IPS DF 4.7 (cell line): ENCODE measurements at regions not wholly inside any gene's neighbourhood (a gene's known extent, or its start where the extent isn't known, plus 50 kb on each side); places are given as distances from the start of the nearest gene placed in this dataset.

ENCODE experiments used
- DNase-seq: peaks from one replicate; pipeline ENCODE4 v3.0.0-alpha.2; 2013; ENCODE audit warnings: low spot score; ENCODE audit errors: extremely low read depth

GRCh38 chr21:15520811-15521643, 208.8 kb upstream of the USP25 start:
- DNase-seq: no peak

DNA sequence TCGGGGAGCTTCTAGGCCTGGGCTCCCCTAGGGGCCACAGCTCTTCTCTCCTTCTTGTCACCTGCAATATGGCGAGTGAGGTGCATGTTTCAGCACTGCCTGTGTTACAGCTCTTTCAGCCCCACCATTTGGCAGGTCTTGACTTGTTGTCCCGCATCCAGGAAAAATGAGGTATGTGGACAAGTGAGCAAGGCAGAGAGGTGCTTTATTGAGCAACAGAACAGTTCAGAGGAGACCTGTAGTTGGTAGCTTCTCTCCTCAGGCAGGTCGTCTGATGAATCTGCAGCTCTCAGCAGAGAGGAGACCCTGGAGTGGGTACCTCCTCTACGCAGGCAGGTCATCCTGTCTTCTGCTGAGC, 208.2 kb upstream of the USP25 start:
- DNase-seq: no peak

GRCh38 chr21:15522148-15522547, 207.6 kb upstream of the USP25 start:
- DNase-seq: no peak

DNA sequence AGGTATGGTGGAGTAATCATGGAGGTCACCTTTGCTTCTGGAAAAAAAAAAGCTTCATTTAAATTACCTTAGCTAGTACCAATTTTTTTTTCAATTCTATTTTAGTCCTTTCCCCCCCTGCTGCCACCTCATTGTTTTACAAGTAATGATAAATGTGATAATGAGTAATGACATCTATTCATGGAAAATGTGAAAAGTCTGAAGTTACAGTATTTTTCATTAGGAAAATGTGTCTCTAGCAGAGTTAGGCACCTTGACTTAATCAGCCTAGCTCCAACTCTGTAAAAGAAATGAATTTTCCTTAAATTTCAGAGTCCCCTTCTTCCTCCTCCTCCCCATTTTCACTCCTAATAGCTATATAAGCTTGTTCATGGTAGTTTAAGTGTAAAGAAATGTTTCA, 204.9 kb upstream of the USP25 start:
- DNase-seq: no peak

- no peak for DNase-seq
Observed at GRCh38 chr21:15526798-15527197, 203.0 kb upstream of the USP25 start.

DNA sequence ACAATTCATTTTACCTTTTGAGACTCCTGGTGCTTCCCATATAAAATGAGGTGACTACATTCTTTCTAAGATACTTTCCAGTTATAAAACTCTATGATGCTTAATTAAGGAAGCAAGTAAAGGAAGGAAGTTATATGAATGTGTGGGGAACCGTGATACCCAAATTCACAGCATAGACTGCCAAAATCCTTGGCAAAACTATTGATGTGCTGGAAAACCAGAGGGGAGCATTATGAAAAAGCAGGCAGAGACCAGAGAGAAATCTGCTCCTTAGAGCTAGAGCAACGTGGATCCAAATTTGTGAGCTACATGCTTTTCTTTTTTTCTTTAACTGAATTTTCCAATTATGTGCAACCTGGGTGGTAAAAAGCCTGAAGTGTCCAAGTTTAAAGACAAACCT, 201.4 kb upstream of the USP25 start:
- DNase-seq: no peak

DNA sequence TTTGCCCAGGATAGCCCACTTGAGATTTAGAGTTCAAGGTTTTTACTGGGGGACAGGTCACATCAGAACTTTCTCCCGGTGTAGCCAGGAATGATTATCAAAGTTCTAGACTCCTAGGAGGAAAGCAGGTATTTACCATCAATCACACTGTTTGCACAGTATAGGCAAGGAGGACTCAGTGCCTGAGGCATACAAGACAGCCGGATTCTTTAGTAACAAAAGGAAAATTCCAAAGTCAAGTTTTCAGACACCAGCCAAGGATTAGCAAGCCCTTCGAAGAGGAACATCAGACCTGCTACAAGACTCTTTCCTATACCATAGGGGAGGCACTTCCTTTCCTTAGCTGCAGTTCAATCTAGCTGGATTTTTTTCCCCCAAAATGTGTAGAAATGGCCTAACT, 197.8 kb upstream of the USP25 start:
- no peak for DNase-seq

- no peak for DNase-seq
Observed at GRCh38 chr21:15533618-15534017, 196.2 kb upstream of the USP25 start.

GRCh38 chr21:15534450-15534886, 195.3 kb upstream of the USP25 start:
- no peak for DNase-seq

DNA sequence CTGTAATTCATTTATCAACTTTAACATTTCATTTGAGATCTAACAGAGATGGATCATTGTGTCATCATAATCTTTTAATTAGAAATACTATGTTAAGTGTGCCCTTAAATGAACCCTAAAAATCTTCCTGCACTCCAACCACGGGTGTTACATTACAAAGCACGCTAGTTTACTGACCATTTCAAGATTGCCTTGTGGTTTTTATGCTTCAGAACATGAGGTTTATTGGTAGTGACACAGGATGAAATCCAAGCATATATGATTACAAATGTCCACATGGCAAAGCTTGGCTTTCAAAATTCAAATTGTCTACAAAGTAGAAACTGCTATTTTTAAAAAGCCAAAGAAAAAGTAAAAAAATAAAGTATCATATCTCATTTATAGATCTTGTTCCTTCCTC, 190.4 kb upstream of the USP25 start:
- DNase-seq: no peak

- no peak for DNase-seq
Observed at GRCh38 chr21:15543473-15543872, 186.3 kb upstream of the USP25 start.

GRCh38 chr21:15549671-15550070, 180.1 kb upstream of the USP25 start:
- no peak for DNase-seq

- no peak for DNase-seq
Observed at GRCh38 chr21:15552914-15553494, 176.8 kb upstream of the USP25 start.

DNA sequence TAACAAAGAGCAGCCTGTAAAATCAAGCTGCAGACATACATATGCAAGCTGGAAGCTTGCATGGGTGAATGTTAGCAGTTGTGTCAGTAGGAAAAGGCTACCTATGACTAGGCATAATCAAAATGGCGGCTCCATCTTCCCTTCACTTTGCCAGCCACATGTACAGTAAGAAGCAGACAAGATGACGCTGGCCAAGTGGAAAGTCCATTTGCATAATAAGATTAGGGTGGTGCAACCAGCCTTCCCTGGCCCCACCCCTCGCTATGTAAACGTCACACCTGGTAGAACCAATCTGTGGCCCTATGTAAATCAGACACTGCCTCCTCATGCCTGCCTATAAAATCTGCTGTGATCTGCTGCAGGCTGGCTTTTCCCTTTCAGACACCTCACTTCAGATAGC, 171.9 kb upstream of the USP25 start:
- DNase-seq: no peak

DNA sequence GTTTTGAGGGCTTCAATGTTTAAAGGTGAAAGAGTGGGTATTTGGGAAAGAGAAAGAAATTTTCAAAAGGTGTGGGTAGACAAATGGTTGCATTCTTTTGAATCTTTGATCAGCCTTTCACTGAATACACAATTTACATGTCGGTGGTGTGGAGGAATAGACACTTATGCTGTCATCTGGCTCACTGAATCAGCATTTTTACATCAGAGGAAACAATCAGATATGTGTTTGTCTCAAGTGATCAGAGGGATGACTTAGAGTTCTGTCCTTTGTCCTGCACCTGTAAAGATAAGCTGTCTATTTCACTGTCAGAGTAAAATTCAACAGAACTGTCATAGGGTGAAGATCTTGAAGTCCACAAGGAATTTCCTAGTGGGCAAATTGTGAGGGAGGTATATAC, 170.9 kb upstream of the USP25 start:
- DNase-seq: no peak

- no peak for DNase-seq
Observed at GRCh38 chr21:15559660-15560059, 170.1 kb upstream of the USP25 start.

- no peak for DNase-seq
Observed at GRCh38 chr21:15560383-15561056, 169.3 kb upstream of the USP25 start.

DNA sequence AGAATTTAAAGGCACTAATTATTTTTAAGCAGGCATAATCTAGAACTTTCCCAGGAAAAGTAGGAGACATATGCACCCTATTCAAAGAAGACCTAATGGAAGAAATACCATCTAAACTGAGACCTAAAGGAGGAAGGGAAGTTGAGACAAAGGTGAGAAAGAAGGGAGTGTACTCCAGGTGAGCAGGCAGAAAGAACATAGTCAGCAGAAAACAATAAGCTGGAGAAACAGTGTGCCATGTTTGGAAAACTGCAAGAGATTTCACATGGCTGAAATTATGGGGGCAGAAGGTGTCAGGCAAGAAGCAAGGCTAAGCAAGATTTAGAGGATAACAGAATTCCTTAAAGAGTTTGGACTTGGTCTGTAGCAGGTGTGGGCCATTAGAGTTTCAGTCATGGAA, 167.0 kb upstream of the USP25 start:
- no peak for DNase-seq

GRCh38 chr21:15564907-15565306, 164.9 kb upstream of the USP25 start:
- DNase-seq: no peak

DNA sequence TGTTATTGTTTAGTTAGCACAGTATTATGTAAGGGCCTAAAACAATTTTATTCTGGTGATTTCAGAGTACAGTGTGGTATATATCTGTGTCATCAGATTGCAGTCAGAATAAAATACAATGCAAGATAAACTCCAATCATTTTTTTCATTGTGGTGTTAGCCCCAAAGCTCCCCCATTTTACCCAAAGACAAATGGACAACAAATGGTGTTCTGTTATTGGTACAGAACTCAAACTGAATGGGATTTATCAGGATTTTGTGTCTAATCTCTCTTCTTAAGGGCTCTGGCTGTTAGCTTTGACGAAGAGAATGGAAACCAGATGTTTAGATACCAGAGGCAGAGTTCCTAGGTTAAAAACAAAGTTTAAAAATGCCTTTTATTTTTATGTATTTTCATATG, 163.1 kb upstream of the USP25 start:
- DNase-seq: no peak

DNA sequence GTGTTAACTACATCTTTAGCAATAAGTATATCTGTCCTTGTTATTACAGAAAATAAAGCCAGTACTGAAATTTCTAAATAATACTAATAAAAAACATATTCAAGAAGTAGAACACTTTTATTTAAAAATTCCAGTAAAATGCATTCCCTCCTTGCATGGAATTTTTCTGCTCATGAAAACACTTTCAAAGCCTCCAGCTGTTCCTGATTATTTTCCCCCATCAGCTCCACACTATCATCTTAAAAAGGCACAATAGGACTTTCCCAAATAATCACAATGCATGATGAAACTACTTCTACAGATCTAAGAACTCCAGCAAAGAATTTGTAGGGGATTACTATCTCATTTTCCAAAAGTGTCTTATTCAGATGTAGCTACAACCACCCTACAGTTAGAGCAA, 162.6 kb upstream of the USP25 start:
- DNase-seq: no peak

- no peak for DNase-seq
Observed at GRCh38 chr21:15568516-15568915, 161.3 kb upstream of the USP25 start.
